ENCODE measurements at regions not wholly inside any gene's neighbourhood (a gene's known extent, or its start where the extent isn't known, plus 50 kb on each side); places are given as distances from the start of the nearest gene placed in this dataset.
A peak's percentile ranks its signal among the peaks of the same experiment; 100 is the strongest.
"Not testable (repeated sequence)": the region's sequence is repeated elsewhere in the genome, so short reads cannot be mapped to it uniquely, and the experiment has no call there.

DNA sequence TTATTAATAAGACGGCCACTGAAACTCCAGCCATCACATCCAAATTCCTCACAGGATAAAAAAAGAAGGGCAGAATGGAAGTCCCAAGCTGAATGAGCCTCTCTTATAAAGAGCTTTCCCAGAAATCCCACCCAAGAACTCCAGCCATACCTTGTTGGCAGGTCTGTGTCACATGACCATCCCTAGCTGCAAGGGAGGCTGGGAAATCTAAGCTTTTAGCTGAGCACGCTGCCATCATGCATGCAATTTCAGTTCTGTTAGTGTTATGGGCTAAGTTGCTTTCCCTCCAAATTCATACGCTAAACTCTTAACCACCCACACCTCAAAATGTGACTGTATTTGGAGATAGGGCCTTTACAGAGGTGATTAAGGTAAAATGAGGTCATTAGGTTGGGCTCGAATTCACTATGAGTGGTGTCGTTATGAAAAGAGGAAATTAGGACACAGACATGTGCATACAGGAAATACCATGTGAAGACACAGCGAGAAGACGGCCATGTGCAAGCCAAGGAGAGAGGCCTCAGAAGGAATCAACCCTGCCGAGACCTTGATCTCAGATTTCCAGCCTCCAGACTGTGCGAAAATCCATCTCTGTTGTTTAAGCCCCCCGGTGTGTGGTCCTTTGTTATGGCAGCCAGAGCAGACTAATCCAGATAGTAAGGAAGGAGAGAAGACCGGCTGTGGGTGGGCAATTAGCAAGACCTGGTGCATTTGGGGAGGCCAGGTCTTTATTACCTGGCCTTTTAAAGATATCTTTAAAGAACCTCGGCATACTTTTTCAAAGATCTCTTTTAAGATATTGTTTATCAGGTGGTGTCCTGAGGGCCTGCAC is 317.6 kb downstream of the BCOR start:
- no peak for DNase-seq

GRCh38 chrX:39782276-39782675 is 315.5 kb downstream of the BCOR start:
- no peak for DNase-seq

DNA sequence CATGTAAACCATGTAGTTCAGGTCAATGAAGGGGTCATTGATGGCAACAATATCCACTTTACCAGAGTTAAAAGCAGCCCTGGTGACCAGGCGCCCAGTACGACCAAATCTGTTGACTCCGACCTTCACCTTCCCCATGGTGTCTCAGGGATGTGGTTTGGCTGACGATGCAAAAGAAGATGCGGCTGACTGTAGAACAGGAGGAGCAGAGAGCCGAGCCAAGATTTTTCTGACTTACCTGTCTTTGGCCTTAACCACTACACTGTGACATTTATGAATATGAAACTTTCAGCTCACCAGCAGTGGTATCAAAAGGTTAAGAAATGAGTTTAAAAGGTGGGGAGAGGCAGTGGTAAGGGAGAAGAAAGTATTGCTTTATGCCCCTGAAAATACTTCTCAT is 309.8 kb downstream of the BCOR start:
- no peak for DNase-seq

GRCh38 chrX:39788521-39788920 is 309.2 kb downstream of the BCOR start:
- DNase-seq = no peak

- no peak for DNase-seq
Measured at GRCh38 chrX:39791691-39792090, 306.1 kb downstream of the BCOR start.

- no peak for DNase-seq
Measured at GRCh38 chrX:39795605-39796004, 302.2 kb downstream of the BCOR start.

DNA sequence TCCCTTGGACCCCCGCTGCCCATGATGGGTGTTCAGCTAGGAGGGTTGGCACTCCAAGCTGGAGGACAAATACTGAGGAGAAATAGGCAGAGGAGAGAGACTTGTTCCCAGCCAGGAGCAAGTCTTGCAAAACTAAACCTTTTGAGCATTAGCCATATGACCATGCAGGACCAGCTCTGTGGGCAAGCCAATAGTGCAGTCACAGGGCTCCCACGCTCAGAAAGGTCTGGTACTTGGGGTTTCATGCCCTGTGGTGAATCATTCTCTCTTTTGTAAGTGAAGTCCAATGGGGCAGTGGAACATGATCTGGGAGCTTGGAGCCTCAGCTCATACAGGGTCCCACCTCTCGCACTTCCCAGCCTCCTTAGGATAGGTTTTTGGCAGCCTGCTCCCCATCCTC is 300.9 kb downstream of the BCOR start:
- DNase-seq = no peak

DNA sequence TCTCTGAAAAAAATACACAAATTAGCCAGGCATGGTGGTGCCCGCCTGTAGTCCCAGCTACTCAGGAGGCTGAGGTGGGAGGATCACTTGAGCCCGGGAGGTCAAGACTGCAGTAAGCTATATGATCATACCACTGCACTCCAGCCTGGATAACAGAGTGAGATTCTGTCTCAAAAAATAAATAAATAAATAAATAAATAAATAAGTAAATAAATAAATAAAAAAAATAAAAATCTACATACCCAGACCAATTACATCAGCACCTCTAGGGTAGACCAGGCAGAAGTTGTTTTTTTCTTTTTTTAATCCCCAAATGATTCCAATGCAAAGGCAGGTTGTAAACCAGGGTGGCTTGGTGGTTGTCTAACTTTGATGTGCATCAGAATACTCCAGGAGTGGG is 299.3 kb downstream of the BCOR start:
- not testable (repeated sequence) for DNase-seq

DNA sequence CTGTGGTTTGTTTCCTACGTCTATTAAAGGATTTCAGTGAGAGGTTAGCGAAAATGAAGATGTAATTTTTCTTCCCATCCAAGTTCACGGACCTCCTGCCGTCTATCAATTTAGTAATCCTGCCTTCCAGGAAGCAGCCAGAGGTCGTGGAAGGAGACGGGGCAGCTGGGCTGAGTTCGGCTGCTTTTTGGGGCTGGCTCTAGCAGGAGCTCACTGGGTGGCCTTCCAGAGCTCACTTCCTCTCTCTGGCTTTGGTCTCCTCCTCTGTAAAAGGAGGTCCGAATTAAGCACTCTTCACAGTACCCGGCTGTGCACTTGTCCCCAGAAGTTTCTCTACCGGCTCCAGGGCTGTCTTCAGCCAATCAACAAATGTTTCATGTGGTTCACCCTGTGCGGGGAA is 295.4 kb downstream of the BCOR start:
- DNase-seq = no peak

- DNase-seq = no peak
Measured at GRCh38 chrX:39802908-39803307, 294.9 kb downstream of the BCOR start.

DNA sequence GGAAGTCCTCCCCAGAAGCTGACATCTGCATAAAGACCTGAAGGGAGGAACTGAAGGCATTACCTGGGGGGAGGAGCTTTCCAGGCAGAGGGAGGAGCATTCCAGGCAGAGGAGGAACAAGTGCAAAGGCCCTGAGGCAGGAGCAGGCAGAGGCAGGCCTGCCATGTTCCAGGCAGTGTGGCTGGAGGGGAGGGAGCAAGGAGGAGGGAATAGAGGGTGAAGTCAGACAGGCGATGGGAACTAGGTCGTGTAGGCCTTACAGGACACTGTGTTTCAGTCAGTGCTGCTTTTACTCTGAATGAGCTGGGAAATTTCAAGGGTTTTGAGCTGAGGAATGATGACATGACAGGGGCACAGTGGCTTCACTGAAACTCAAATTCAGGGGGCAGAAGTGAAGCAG is 292.7 kb downstream of the BCOR start:
- DNase-seq = no peak

- no peak for DNase-seq
Measured at GRCh38 chrX:39805825-39806224, 291.9 kb downstream of the BCOR start.

- no peak for DNase-seq
Measured at GRCh38 chrX:39808471-39808917, 289.3 kb downstream of the BCOR start.

- DNase-seq = no peak
Measured at GRCh38 chrX:39809331-39809730, 288.4 kb downstream of the BCOR start.

- no peak for DNase-seq
Measured at GRCh38 chrX:39810901-39811300, 286.9 kb downstream of the BCOR start.

DNA sequence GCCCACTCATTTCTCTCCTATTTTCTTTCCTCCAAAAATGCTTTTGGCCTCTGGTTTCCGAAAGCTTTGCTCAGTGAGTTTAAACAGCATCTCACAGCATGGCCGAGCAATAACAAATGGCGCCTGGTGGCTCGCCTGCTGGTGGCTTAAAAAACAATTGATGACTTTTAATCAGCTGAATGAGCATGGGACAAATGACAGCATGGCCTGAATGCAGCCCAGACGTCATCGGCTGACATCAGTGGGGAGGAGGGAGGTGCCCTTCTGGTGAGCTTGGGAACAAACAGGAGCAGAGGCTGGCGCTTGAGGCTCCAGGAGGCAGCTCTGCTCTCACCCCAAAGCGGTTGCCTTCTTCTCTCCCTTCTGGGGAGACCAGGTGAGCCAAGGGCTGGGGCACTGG is 286.4 kb downstream of the BCOR start:
- no peak for DNase-seq

DNA sequence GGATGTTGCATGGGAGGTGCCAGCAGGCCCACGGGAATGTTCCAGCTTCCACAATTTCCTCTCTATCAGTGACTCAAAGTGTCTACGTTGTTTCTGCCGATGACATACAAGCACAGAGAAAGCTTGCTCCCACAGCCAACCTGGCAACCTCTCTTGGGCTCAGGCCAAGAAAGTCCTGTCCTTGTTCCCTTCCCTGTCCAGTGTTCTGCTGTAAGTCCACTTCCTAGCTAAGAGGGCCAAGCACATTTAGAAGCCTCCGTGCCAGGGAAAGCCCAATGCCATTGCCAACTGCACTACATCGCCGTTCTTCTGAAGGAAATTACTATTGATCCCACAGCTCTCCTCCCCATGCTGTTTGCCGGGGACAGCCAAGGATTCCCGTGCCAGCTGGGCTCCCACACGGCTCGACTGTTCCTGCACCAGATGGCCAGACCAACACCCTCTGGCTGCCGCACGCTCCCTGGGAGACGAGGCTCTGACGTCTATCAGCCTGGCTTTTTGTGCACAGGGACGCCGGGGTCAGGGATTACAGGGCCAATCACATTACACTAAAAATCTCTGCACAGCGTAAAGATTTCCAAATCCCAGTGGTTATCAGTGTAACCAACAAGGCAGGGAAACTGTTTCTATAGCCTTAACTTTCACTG is 284.0 kb downstream of the BCOR start:
- no peak for DNase-seq

- peak in 1 of 2 donors; percentile 55 for DNase-seq
Measured at GRCh38 chrX:39814391-39814790, 283.4 kb downstream of the BCOR start.

GRCh38 chrX:39815631-39816030 is 282.1 kb downstream of the BCOR start:
- DNase-seq = peak in 1 of 2 donors; percentile 24

GRCh38 chrX:39816871-39817731 is 280.7 kb downstream of the BCOR start:
- peak in 1 of 2 donors; percentile 72 for DNase-seq

DNA sequence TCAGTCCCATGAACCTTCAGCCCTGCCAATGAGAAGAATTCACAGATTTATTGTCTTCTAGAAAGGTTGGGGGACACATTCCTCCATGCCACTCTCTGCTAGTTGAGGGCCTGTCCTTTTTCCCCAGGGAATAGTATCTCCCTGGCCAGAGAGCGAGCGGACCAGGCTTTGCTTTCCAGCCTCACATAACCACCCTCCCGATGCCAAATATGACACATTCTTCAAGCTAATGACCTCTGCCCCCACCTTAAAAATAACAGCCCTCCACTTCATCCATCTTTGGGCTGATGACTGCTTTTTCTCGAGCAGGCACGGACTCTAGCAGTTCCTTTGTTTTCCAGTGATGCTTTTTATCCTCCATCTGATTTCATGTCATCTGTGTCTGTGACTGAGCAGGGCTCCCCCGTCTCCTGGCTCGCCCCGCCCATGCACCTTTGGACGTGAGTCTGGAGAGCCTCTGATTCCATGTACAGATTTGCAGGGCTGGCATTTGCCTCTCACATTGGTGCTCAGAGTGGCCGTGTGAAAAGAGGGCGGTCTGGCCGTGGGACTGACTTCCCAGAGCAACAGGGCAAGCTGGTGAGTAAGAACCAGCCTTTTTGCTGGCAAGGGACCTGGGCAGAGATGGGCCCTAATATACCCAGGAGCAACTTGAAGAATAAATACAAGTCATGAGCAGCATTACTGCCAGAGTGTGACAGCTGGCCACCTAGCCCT is 279.8 kb downstream of the BCOR start:
- no peak for DNase-seq

DNA sequence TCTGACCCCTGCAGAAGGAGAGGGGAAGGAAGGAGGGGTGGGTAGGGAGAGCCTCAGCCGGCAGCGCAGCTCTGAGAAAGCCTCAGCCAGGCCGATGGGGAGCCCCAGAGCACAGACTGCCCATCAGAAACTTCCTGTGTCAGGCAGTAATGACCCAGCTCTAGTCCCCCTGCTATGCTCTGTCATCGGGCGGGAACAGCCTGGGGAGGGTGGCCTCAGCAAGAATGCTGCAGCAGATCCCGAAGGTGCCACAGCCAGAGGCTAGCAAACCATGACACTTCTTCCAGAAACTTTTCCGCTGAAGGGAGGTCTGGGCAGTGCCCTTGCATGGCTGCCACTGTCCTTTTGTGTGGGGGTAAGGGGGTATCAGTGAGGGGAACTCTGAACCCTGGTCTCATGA is 279.0 kb downstream of the BCOR start:
- no peak for DNase-seq

Measured in bone marrow (tissue), 2 donors.